ENCODE measurements at regions not wholly inside any gene's neighbourhood (a gene's known extent, or its start where the extent isn't known, plus 50 kb on each side); places are given as distances from the start of the nearest gene placed in this dataset.

GRCh38 chr2:53378791-53379190, 388.8 kb upstream of the CHAC2 start:
- H3K36me3 ChIP-seq (ENCODE audit: control insufficient read depth, insufficient read depth, low read length), result no peaks in the 10 kb centered on the region
- no peaks in the 10 kb centered on the region for H3K27me3 ChIP-seq (ENCODE audit: control insufficient read depth, insufficient read depth, low read length)
- H3K4me3 ChIP-seq (ENCODE audit: low read length), result no peak overlapping the region
- no peaks in the 10 kb centered on the region for H3K4me1 ChIP-seq (ENCODE audit: control insufficient read depth, insufficient read depth, low read length)
- DNase-seq, result no peak
- 50% methylated on average over 1 of the region's 1 CpG for WGBS (ENCODE audit: insufficient coverage, low lambda C conversion rate)
- no peaks in the 10 kb centered on the region for H3K9me3 ChIP-seq (ENCODE audit: control insufficient read depth, low read depth, low read length)
- no peak overlapping the region for H3K27ac ChIP-seq (ENCODE audit: low read length)

- Histone ChIP-seq H3K27me3 (ENCODE audit: control insufficient read depth, insufficient read depth, low read length) (no peaks in the 10 kb centered on the region), H3K36me3 (ENCODE audit: control insufficient read depth, insufficient read depth, low read length) (no peaks in the 10 kb centered on the region), H3K4me3 (ENCODE audit: low read length) (no peak overlapping the region), H3K27ac (ENCODE audit: low read length) (no peak overlapping the region), H3K9me3 (ENCODE audit: control insufficient read depth, low read depth, low read length) (no peaks in the 10 kb centered on the region), H3K4me1 (ENCODE audit: control insufficient read depth, insufficient read depth, low read length) (no peaks in the 10 kb centered on the region)
- DNase-seq, result no peak
- WGBS (ENCODE audit: insufficient coverage, low lambda C conversion rate), result no CpG with 5 or more reads among the region's 1 CpG
Observed at GRCh38 chr2:53373126-53373525, 394.5 kb upstream of the CHAC2 start.

- Histone ChIP-seq H3K9me3 (ENCODE audit: control insufficient read depth, low read depth, low read length) (no peaks in the 10 kb centered on the region), H3K36me3 (ENCODE audit: control insufficient read depth, insufficient read depth, low read length) (no peaks in the 10 kb centered on the region), H3K27me3 (ENCODE audit: control insufficient read depth, insufficient read depth, low read length) (no peaks in the 10 kb centered on the region), H3K27ac (ENCODE audit: low read length) (no peak overlapping the region), H3K4me3 (ENCODE audit: low read length) (no peak overlapping the region), H3K4me1 (ENCODE audit: control insufficient read depth, insufficient read depth, low read length) (no peaks in the 10 kb centered on the region)
- DNase-seq, result no peak
- WGBS (ENCODE audit: insufficient coverage, low lambda C conversion rate), result 100% methylated on average over 1 of the region's 3 CpGs
Observed at GRCh38 chr2:53366543-53366942, 401.1 kb upstream of the CHAC2 start.

- 100% methylated on average over 1 of the region's 2 CpGs for WGBS (ENCODE audit: insufficient coverage, low lambda C conversion rate)
- Histone ChIP-seq H3K4me3 (ENCODE audit: low read length) (no peak overlapping the region), H3K9me3 (ENCODE audit: control insufficient read depth, low read depth, low read length) (no peaks in the 10 kb centered on the region), H3K4me1 (ENCODE audit: control insufficient read depth, insufficient read depth, low read length) (no peaks in the 10 kb centered on the region), H3K36me3 (ENCODE audit: control insufficient read depth, insufficient read depth, low read length) (no peaks in the 10 kb centered on the region), H3K27ac (ENCODE audit: low read length) (no peak overlapping the region), H3K27me3 (ENCODE audit: control insufficient read depth, insufficient read depth, low read length) (no peaks in the 10 kb centered on the region)
- no peak for DNase-seq
Observed at GRCh38 chr2:53362934-53363333, 404.7 kb upstream of the CHAC2 start.

- WGBS (ENCODE audit: insufficient coverage, low lambda C conversion rate), result no CpG with 5 or more reads among the region's 26 CpGs
- no peak overlapping the region for H3K4me3 ChIP-seq (ENCODE audit: low read length)
- H3K27me3 ChIP-seq (ENCODE audit: control insufficient read depth, insufficient read depth, low read length), result no peaks in the 10 kb centered on the region
- peaks cover 8% of the 10 kb centered on the region for H3K9me3 ChIP-seq (ENCODE audit: control insufficient read depth, low read depth, low read length)
- no peak for DNase-seq
- no peak overlapping the region for H3K27ac ChIP-seq (ENCODE audit: low read length)
- no peaks in the 10 kb centered on the region for H3K36me3 ChIP-seq (ENCODE audit: control insufficient read depth, insufficient read depth, low read length)
- no peaks in the 10 kb centered on the region for H3K4me1 ChIP-seq (ENCODE audit: control insufficient read depth, insufficient read depth, low read length)
Observed at GRCh38 chr2:53356291-53356905, 411.2 kb upstream of the CHAC2 start.

- 69% methylated on average over 2 of the region's 6 CpGs for WGBS (ENCODE audit: insufficient coverage, low lambda C conversion rate)
- peak in 1 of 2 donors; percentile 10 for DNase-seq
Observed at GRCh38 chr2:53353135-53354114, 414.2 kb upstream of the CHAC2 start.

GRCh38 chr2:53347269-53347668, 420.3 kb upstream of the CHAC2 start:
- Histone ChIP-seq H3K4me1 (ENCODE audit: control insufficient read depth, insufficient read depth, low read length) (no peaks in the 10 kb centered on the region), H3K36me3 (ENCODE audit: control insufficient read depth, insufficient read depth, low read length) (no peaks in the 10 kb centered on the region), H3K27me3 (ENCODE audit: control insufficient read depth, insufficient read depth, low read length) (no peaks in the 10 kb centered on the region), H3K4me3 (ENCODE audit: low read length) (no peak overlapping the region), H3K9me3 (ENCODE audit: control insufficient read depth, low read depth, low read length) (no peaks in the 10 kb centered on the region), H3K27ac (ENCODE audit: low read length) (no peak overlapping the region)
- DNase-seq, result no peak
- 76% methylated on average over 2 of the region's 3 CpGs for WGBS (ENCODE audit: insufficient coverage, low lambda C conversion rate)

More at GRCh38 chr2:53353135-53354114, 414.2 kb upstream of the CHAC2 start:
- Histone ChIP-seq H3K4me3 (ENCODE audit: low read length) (no peak overlapping the region), H3K27ac (ENCODE audit: low read length) (no peak overlapping the region), H3K27me3 (ENCODE audit: control insufficient read depth, insufficient read depth, low read length) (no peaks in the 10 kb centered on the region), H3K36me3 (ENCODE audit: control insufficient read depth, insufficient read depth, low read length) (no peaks in the 10 kb centered on the region), H3K4me1 (ENCODE audit: control insufficient read depth, insufficient read depth, low read length) (no peaks in the 10 kb centered on the region), H3K9me3 (ENCODE audit: control insufficient read depth, low read depth, low read length) (peaks cover 8% of the 10 kb centered on the region)

- H3K27me3 ChIP-seq (ENCODE audit: control insufficient read depth, insufficient read depth, low read length), result no peaks in the 10 kb centered on the region
- H3K27ac ChIP-seq (ENCODE audit: low read length), result no peak overlapping the region
- no peaks in the 10 kb centered on the region for H3K9me3 ChIP-seq (ENCODE audit: control insufficient read depth, low read depth, low read length)
- no peaks in the 10 kb centered on the region for H3K4me1 ChIP-seq (ENCODE audit: control insufficient read depth, insufficient read depth, low read length)
- DNase-seq, result no peak
- H3K36me3 ChIP-seq (ENCODE audit: control insufficient read depth, insufficient read depth, low read length), result no peaks in the 10 kb centered on the region
- H3K4me3 ChIP-seq (ENCODE audit: low read length), result no peak overlapping the region
- WGBS (ENCODE audit: insufficient coverage, low lambda C conversion rate), result no CpG with 5 or more reads among the region's 4 CpGs
Observed at GRCh38 chr2:53342248-53342647, 425.4 kb upstream of the CHAC2 start.

GRCh38 chr2:53334610-53335009, 433.0 kb upstream of the CHAC2 start:
- WGBS (ENCODE audit: insufficient coverage, low lambda C conversion rate), result 78% methylated on average over 2 of the region's 4 CpGs
- H3K4me1 ChIP-seq (ENCODE audit: control insufficient read depth, insufficient read depth, low read length), result no peaks in the 10 kb centered on the region
- H3K4me3 ChIP-seq (ENCODE audit: low read length), result no peak overlapping the region
- no peaks in the 10 kb centered on the region for H3K36me3 ChIP-seq (ENCODE audit: control insufficient read depth, insufficient read depth, low read length)
- no peaks in the 10 kb centered on the region for H3K27me3 ChIP-seq (ENCODE audit: control insufficient read depth, insufficient read depth, low read length)
- no peaks in the 10 kb centered on the region for H3K9me3 ChIP-seq (ENCODE audit: control insufficient read depth, low read depth, low read length)
- no peak for DNase-seq
- no peak overlapping the region for H3K27ac ChIP-seq (ENCODE audit: low read length)

GRCh38 chr2:53331667-53332066, 435.9 kb upstream of the CHAC2 start:
- no peaks in the 10 kb centered on the region for H3K4me1 ChIP-seq (ENCODE audit: control insufficient read depth, insufficient read depth, low read length)
- H3K27me3 ChIP-seq (ENCODE audit: control insufficient read depth, insufficient read depth, low read length), result no peaks in the 10 kb centered on the region
- no peak overlapping the region for H3K4me3 ChIP-seq (ENCODE audit: low read length)
- no peaks in the 10 kb centered on the region for H3K36me3 ChIP-seq (ENCODE audit: control insufficient read depth, insufficient read depth, low read length)
- H3K27ac ChIP-seq (ENCODE audit: low read length), result no peak overlapping the region
- DNase-seq, result no peak
- H3K9me3 ChIP-seq (ENCODE audit: control insufficient read depth, low read depth, low read length), result no peaks in the 10 kb centered on the region
- WGBS (ENCODE audit: insufficient coverage, low lambda C conversion rate), result 100% methylated on average over 1 of the region's 2 CpGs

Data from large intestine (tissue), 3 donors.